Testis (tissue), 2 donors: ENCODE measurements at regions not wholly inside any gene's neighbourhood (a gene's known extent, or its start where the extent isn't known, plus 50 kb on each side); places are given as distances from the start of the nearest gene placed in this dataset.

ENCODE experiments used
- POLR2A ChIP-seq: fragments of 450-650 bp; IDR thresholded peaks from one replicate; pipeline ENCODE4 v1.6.1; 2017; ENCODE audit warnings: antibody characterized with exemption, mild to moderate bottlenecking, moderate library complexity
- TF ChIP-seq, protein P1 (sequence below), 3 experiments: fragments of 450-650 bp in 2 of 3; fragments of 200-600 bp in 1 of 3; sonication (generic) in 1 of 3; IDR thresholded peaks; one replicate each; pipeline ENCODE4 v1.5.1; 2016 to 2019; ENCODE audit warnings: antibody characterized with exemption in 3 of 3, mild to moderate bottlenecking in 2 of 3, moderate library complexity in 1 of 3

DNA sequence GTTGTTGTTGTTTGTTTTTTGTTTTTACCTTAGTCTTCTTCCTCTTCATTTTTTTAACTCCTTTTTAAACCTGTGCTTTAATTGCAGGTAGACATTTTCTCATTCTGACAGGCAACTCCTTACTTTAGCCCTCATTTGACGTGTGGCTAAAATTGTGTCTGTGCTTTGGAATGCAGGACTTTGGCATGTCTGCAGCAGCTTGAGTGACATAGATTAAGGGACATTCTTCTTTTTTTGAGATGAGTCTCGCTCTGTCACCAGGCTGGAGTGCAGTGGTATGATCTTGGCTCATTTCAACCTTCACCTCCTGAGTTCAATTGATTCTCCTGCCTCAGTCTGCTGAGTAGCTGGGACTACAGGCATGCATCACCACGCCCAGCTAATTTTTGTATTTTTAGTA, 100.8 kb downstream of the FAT3 start:
- TF ChIP-seq, protein P1, sequence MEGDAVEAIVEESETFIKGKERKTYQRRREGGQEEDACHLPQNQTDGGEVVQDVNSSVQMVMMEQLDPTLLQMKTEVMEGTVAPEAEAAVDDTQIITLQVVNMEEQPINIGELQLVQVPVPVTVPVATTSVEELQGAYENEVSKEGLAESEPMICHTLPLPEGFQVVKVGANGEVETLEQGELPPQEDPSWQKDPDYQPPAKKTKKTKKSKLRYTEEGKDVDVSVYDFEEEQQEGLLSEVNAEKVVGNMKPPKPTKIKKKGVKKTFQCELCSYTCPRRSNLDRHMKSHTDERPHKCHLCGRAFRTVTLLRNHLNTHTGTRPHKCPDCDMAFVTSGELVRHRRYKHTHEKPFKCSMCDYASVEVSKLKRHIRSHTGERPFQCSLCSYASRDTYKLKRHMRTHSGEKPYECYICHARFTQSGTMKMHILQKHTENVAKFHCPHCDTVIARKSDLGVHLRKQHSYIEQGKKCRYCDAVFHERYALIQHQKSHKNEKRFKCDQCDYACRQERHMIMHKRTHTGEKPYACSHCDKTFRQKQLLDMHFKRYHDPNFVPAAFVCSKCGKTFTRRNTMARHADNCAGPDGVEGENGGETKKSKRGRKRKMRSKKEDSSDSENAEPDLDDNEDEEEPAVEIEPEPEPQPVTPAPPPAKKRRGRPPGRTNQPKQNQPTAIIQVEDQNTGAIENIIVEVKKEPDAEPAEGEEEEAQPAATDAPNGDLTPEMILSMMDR (IDR thresholded peaks at IDR 0.05): no peak
- no peak for TF ChIP-seq POLR2A
